GM13977 (cell line): ENCODE measurements at regions not wholly inside any gene's neighbourhood (a gene's known extent, or its start where the extent isn't known, plus 50 kb on each side); places are given as distances from the start of the nearest gene placed in this dataset.

Experiments used
- DNase-seq: peaks from one replicate; pipeline ENCODE4 v3.0.0; 2012; ENCODE audit warnings: low spot score
- in situ Hi-C: fragments of 300-500 bp; cut with MboI; formaldehyde crosslinking; loops from one replicate; pipeline ENCODE4 v1.12.0; 2022; ENCODE audit warnings: low sequenced_read_pairs, low pct_unique_long_range_greater_than_20kb, mixed read lengths, inconsistent platforms; ENCODE audit not compliant: unreplicated experiment
- TF ChIP-seq, protein P1 (sequence below): IDR thresholded peaks from 2 replicates; pipeline ENCODE4 v1.5.1; 2012; ENCODE audit warnings: mild to moderate bottlenecking, control low read depth; ENCODE audit not compliant: insufficient read depth; ENCODE audit errors: extremely low read depth, missing control alignments

DNA sequence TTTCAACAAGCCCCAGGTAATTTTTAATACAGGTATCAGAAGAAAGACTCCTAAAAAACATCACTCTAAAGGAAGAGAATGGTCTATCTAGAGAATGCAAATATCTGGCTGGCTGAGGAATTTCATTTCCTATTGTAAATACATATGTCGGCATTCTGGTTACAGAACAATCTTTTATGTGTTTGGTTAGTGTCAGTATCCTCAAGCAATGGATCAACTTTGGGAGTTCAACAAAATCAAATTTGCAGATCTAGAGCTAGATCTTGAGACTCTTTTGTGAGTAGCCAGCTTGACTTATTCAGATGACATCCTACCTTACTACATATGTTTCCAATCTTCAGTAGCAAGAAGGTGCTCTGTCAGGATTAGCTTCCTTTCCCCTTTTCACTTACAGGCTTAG lies 145.1 kb downstream of the BTC start:
- TF ChIP-seq, protein P1, sequence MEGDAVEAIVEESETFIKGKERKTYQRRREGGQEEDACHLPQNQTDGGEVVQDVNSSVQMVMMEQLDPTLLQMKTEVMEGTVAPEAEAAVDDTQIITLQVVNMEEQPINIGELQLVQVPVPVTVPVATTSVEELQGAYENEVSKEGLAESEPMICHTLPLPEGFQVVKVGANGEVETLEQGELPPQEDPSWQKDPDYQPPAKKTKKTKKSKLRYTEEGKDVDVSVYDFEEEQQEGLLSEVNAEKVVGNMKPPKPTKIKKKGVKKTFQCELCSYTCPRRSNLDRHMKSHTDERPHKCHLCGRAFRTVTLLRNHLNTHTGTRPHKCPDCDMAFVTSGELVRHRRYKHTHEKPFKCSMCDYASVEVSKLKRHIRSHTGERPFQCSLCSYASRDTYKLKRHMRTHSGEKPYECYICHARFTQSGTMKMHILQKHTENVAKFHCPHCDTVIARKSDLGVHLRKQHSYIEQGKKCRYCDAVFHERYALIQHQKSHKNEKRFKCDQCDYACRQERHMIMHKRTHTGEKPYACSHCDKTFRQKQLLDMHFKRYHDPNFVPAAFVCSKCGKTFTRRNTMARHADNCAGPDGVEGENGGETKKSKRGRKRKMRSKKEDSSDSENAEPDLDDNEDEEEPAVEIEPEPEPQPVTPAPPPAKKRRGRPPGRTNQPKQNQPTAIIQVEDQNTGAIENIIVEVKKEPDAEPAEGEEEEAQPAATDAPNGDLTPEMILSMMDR, result no peak
- in situ Hi-C loops, result no loop called here
- DNase-seq, result no peak

- TF ChIP-seq, protein P1, result no peak
- no peak for DNase-seq
- in situ Hi-C loops, result no loop called here
These were observed 143.1 kb downstream of the BTC start for GRCh38 chr4:74651198-74651597.

GRCh38 chr4:74653331-74654229 lies 140.7 kb downstream of the BTC start:
- TF ChIP-seq, protein P1, result no peak
- in situ Hi-C loops, result no loop called here
- no peak for DNase-seq

DNA sequence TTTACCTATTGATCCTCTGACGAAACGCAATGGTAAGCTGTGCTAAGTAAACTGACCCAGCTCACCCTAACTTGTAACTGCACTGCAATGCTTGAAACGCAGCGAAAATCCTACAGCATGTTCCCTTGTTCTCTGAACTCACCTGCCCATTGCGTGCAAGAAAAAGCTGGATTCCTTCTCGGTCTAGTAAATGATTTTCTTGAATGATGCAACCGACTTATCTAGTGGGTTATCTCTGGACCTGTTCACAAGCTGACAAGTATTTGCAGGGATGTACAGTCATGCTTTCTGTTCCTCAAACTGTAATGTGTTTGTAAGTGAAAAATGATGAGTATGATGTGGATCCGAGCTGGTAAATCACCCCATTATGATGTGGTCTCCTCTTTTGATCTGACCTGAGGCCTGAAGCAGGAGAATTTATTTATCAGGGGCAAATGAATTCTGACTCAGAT lies 140.1 kb downstream of the BTC start:
- no peak for DNase-seq
- TF ChIP-seq, protein P1, result no peak
- in situ Hi-C loops, result no loop called here

DNA sequence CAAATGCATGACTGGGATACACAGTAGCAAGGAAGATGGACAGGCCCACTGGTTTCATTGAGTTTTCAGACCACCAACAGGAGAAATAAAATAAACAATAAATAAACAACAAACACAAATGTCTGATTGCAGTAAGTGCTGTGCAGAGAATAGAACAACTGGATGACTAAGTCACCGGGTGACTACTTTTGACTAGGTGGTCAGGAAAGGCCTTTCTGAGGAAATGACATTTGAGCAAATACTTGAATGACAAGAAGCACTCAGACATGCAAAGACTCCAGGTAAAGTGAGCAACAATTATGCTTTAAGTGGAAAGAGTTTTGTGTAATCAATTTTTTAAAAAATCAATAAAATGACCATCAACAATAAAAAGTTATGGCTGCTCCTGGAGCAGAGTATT lies 137.7 kb downstream of the BTC start:
- TF ChIP-seq, protein P1, result no peak
- no peak for DNase-seq
- in situ Hi-C loops, result no loop called here

GRCh38 chr4:74658116-74658515 lies 136.2 kb downstream of the BTC start:
- in situ Hi-C loops, result no loop called here
- TF ChIP-seq, protein P1, result no peak
- no peak for DNase-seq
